ENCODE measurements at regions not wholly inside any gene's neighbourhood (a gene's known extent, or its start where the extent isn't known, plus 50 kb on each side); places are given as distances from the start of the nearest gene placed in this dataset.

DNA sequence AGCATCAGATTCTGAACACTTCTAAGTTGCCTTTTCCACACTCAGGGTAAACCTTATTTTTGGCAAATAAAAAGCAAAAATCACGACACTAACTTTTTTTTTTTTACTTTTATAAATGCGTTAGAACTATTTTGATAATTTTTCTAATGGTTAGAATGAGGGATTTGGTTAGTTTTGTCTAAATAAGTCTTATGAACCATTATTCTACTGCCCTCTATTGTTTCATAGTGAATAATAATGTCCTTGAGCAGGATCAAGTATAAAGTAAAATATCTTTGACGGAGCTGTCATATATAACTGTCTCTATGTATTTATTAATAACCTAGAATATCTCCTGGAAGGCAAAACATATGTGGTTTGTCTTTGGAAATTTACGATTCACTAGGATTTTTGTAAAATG, 631.8 kb downstream of the GABRG2 start:
- Mint-ChIP-seq H3K4me3 (no peak overlapping the region), H3K27ac (no peak overlapping the region), H3K27me3 (ENCODE audit: low read depth in 2 of 2) (no peaks in the 10 kb centered on the region), H3K9me3 (peaks cover 13 to 18% of the 10 kb centered on the region in 2 donors), H3K36me3 (no peaks in the 10 kb centered on the region), H3K4me1 (no peaks in the 10 kb centered on the region)
- no peak for DNase-seq
- Histone ChIP-seq H3K9me3 (ENCODE audit: control insufficient read depth, insufficient read depth, low read length) (no peaks in the 10 kb centered on the region), H3K4me3 (ENCODE audit: low read length) (no peak overlapping the region), H3K27ac (ENCODE audit: low read length) (no peak overlapping the region), H3K27me3 (ENCODE audit: control insufficient read depth, insufficient read depth, low read length) (no peaks in the 10 kb centered on the region), H3K4me1 (ENCODE audit: control insufficient read depth, insufficient read depth, low read length) (no peaks in the 10 kb centered on the region), H3K36me3 (ENCODE audit: control insufficient read depth, insufficient read depth, low read length) (no peaks in the 10 kb centered on the region)
- intact Hi-C loops (cut with micrococcal nuclease): no loop called here
- ATAC-seq: no peak
- TF ChIP-seq, protein P1, sequence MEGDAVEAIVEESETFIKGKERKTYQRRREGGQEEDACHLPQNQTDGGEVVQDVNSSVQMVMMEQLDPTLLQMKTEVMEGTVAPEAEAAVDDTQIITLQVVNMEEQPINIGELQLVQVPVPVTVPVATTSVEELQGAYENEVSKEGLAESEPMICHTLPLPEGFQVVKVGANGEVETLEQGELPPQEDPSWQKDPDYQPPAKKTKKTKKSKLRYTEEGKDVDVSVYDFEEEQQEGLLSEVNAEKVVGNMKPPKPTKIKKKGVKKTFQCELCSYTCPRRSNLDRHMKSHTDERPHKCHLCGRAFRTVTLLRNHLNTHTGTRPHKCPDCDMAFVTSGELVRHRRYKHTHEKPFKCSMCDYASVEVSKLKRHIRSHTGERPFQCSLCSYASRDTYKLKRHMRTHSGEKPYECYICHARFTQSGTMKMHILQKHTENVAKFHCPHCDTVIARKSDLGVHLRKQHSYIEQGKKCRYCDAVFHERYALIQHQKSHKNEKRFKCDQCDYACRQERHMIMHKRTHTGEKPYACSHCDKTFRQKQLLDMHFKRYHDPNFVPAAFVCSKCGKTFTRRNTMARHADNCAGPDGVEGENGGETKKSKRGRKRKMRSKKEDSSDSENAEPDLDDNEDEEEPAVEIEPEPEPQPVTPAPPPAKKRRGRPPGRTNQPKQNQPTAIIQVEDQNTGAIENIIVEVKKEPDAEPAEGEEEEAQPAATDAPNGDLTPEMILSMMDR (IDR thresholded peaks at IDR 0.05): no peak
- no CpG with 5 or more reads among the region's 4 CpGs for WGBS (ENCODE audit: insufficient coverage)

DNA sequence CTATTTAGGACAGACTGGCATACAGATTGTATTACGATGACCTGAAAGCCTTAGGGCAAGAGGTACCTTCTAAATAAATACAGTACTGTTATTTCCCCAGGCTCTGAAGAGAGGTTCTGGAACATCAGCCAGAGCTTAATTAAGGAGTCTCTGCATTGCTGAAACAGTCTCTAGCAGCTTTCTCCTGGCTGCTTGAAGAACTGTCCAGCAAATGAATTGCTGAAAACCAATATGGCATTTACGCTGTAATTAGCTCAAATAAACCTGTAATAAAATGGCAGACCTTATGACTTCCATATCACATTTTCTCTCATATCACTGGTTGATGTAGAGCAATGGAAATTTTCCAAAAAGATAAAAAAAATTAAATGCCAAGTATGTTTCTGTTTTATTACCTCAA, 636.3 kb downstream of the GABRG2 start:
- intact Hi-C loops (cut with micrococcal nuclease): no loop called here
- WGBS (ENCODE audit: insufficient coverage): 62% methylated on average over 2 of the region's 2 CpGs
- Mint-ChIP-seq H3K9me3 (peaks cover 10% of the 10 kb centered on the region in 2 donors), H3K27me3 (ENCODE audit: low read depth in 2 of 2) (no peaks in the 10 kb centered on the region), H3K4me1 (no peaks in the 10 kb centered on the region), H3K36me3 (no peaks in the 10 kb centered on the region), H3K4me3 (no peak overlapping the region), H3K27ac (no peak overlapping the region)
- no peaks in the 10 kb centered on the region for H3K36me3 ChIP-seq (ENCODE audit: control insufficient read depth, insufficient read depth, low read length)
- H3K9me3 ChIP-seq (ENCODE audit: control insufficient read depth, insufficient read depth, low read length): no peaks in the 10 kb centered on the region
- H3K27ac ChIP-seq (ENCODE audit: low read length): no peak overlapping the region
- H3K27me3 ChIP-seq (ENCODE audit: control insufficient read depth, insufficient read depth, low read length): no peaks in the 10 kb centered on the region
- ATAC-seq: no peak
- no peak for DNase-seq
- TF ChIP-seq, protein P1 (IDR thresholded peaks at IDR 0.05): no peak
- no peak overlapping the region for H3K4me3 ChIP-seq (ENCODE audit: low read length)
- H3K4me1 ChIP-seq (ENCODE audit: control insufficient read depth, insufficient read depth, low read length): no peaks in the 10 kb centered on the region

GRCh38 chr5:162711244-162711643, 643.7 kb downstream of the GABRG2 start:
- Histone ChIP-seq H3K36me3 (ENCODE audit: control insufficient read depth, insufficient read depth, low read length) (no peaks in the 10 kb centered on the region), H3K4me1 (ENCODE audit: control insufficient read depth, insufficient read depth, low read length) (no peaks in the 10 kb centered on the region), H3K4me3 (ENCODE audit: low read length) (no peak overlapping the region), H3K27ac (ENCODE audit: low read length) (no peak overlapping the region), H3K9me3 (ENCODE audit: control insufficient read depth, insufficient read depth, low read length) (no peaks in the 10 kb centered on the region), H3K27me3 (ENCODE audit: control insufficient read depth, insufficient read depth, low read length) (no peaks in the 10 kb centered on the region)
- Mint-ChIP-seq H3K36me3 (no peaks in the 10 kb centered on the region), H3K27ac (no peak overlapping the region), H3K4me1 (no peaks in the 10 kb centered on the region), H3K27me3 (ENCODE audit: low read depth in 2 of 2) (no peaks in the 10 kb centered on the region), H3K9me3 (peaks cover 0 to 5% of the 10 kb centered on the region in 2 donors), H3K4me3 (no peak overlapping the region)
- no peak for ATAC-seq
- DNase-seq: no peak
- TF ChIP-seq, protein P1 (IDR thresholded peaks at IDR 0.05): no peak
- intact Hi-C loops (cut with micrococcal nuclease): no loop called here
- WGBS (ENCODE audit: insufficient coverage): 80% methylated on average over 4 of the region's 4 CpGs

- no peak for DNase-seq
- no peak for ATAC-seq
- Mint-ChIP-seq H3K4me1 (no peaks in the 10 kb centered on the region), H3K27me3 (ENCODE audit: low read depth in 2 of 2) (no peaks in the 10 kb centered on the region), H3K27ac (no peak overlapping the region), H3K9me3 (peaks cover 12 to 14% of the 10 kb centered on the region in 2 donors), H3K4me3 (no peak overlapping the region), H3K36me3 (peaks cover 8% of the 10 kb centered on the region)
- intact Hi-C loops (cut with micrococcal nuclease): no loop called here
- H3K9me3 ChIP-seq (ENCODE audit: control insufficient read depth, insufficient read depth, low read length): peaks cover 9% of the 10 kb centered on the region
- H3K4me3 ChIP-seq (ENCODE audit: low read length): no peak overlapping the region
- H3K36me3 ChIP-seq (ENCODE audit: control insufficient read depth, insufficient read depth, low read length): no peaks in the 10 kb centered on the region
- TF ChIP-seq, protein P1 (IDR thresholded peaks at IDR 0.05): no peak
- no peaks in the 10 kb centered on the region for H3K4me1 ChIP-seq (ENCODE audit: control insufficient read depth, insufficient read depth, low read length)
- no peak overlapping the region for H3K27ac ChIP-seq (ENCODE audit: low read length)
- no peaks in the 10 kb centered on the region for H3K27me3 ChIP-seq (ENCODE audit: control insufficient read depth, insufficient read depth, low read length)
Measured at GRCh38 chr5:162719720-162720119, 652.1 kb downstream of the GABRG2 start.

All from natural killer cell (primary cell).